Right lobe of liver (tissue), 4 donors: ENCODE measurements at regions not wholly inside any gene's neighbourhood (a gene's known extent, or its start where the extent isn't known, plus 50 kb on each side); places are given as distances from the start of the nearest gene placed in this dataset.

Experiments used
- CTCF ChIP-seq, 4 donors: fragments of 200-600 bp in 3 of 4; fragments of 450-650 bp in 1 of 4; IDR thresholded peaks; one replicate each; pipeline versions ENCODE4 v1.5.1 to v1.8.0; 2016 to 2022; ENCODE audit warnings: antibody characterized with exemption in 4 of 4, mild to moderate bottlenecking in 2 of 4
- POLR2A ChIP-seq: fragments of 450-650 bp; IDR thresholded peaks from one replicate; pipeline ENCODE4 v1.6.1; 2017; ENCODE audit warnings: antibody characterized with exemption, mild to moderate bottlenecking
- donor health status: DM: no; HTN: no; CAD: no.
- donor health status: DM: no; HTN: no; CAD: no.
- donor health status: DM: no; HTN: yes; CAD: no.

GRCh38 chr1:95625224-95625623 lies 391.2 kb downstream of the RWDD3 start:
- no peak for TF ChIP-seq CTCF (IDR thresholded peaks at IDR 0.05)
- TF ChIP-seq POLR2A = no peak
